HS-27A (cell line): ENCODE measurements at regions not wholly inside any gene's neighbourhood (a gene's known extent, or its start where the extent isn't known, plus 50 kb on each side); places are given as distances from the start of the nearest gene placed in this dataset.

ENCODE experiments used
- DNase-seq: peaks from one replicate; pipeline ENCODE4 v3.0.0-alpha.2; 2012; ENCODE audit warnings: low read depth, missing footprints

- DNase-seq, result no peak
Measured at GRCh38 chr11:97289823-97290222, 900.0 kb downstream of the JRKL start.

- no peak for DNase-seq
Measured at GRCh38 chr11:97290464-97291041, 900.7 kb downstream of the JRKL start.

GRCh38 chr11:97296301-97296700, 906.5 kb downstream of the JRKL start:
- DNase-seq, result no peak

- no peak for DNase-seq
Measured at GRCh38 chr11:97309291-97309690, 919.5 kb downstream of the JRKL start.

DNA sequence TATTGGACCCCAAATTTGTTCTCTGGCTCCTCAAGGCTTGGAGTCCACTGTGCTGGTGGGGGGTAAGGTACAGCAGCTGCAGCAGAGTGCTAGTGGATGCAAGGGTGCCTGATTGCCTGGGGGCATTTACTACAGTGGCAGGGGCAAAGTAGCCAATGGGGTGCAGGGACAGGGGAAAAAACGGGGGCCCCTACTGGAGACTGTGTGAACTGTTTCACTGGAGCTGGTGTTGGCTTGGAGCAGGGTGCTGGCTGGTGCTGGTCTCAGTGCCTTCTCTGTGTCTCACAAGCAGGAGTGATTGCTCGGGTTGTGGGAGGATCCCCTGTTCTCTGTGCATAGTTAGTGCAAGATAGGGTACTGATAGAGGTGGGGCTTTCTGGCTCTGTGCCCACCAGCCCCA, 935.9 kb downstream of the JRKL start:
- no peak for DNase-seq

DNA sequence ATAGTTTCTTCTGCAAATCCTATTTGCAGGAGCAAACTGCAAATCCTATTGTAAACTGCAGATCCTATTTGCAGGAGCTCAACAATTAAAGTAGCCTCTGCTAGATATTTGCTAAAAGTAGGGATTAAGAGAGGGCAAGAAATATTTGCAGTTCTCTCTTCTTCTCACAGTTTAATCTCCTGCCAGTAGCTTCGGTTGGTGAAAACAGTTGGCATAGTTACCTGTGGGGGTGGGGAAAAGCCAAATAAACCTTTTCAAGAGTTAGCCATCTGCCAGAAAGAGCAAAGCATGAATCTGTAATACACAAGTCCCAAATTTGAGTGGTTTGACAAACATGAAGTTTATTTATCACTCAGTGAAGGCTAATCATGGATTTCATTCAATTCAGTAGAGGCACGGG, 942.5 kb downstream of the JRKL start:
- no peak for DNase-seq

GRCh38 chr11:97336064-97336463, 946.3 kb downstream of the JRKL start:
- no peak for DNase-seq

DNA sequence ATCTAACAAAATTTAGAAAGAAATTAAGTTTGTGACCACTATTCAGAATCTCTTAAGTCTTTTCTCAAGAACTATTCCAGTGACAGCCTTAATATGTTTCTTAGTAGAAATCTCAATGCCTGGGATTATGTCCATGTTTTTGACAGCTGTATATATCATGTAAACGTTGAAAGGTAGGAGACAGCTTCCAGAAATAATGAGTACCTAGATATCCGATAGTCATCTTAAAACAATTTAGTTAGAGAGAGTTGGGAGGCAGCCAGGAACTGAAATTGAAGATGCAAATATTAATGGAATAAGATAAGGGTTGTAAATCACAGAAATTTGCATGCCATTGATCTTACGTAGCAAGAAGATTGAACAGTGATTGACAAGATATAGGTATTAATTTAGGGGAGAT, 955.2 kb downstream of the JRKL start:
- no peak for DNase-seq

DNA sequence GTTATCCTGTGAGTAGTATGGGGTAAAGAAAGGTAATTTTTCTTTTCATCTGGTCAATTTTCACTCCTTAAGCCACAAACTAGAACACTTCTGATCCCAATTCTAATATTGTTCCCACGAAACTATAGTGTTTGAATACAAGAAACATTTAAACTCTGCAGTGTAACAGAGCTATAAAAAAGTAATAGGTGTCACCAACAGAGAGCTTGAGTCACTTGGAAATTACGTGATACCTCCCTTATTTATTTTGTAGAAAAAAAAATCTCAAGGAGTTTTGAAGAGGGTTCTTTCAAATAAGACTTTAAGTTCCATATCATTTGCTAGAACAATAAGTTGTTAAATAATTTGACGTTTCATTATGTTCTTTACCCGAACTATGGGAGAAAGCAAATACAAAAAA, 959.4 kb downstream of the JRKL start:
- DNase-seq, result no peak

- DNase-seq, result no peak
Measured at GRCh38 chr11:97351939-97352338, 962.1 kb downstream of the JRKL start.

DNA sequence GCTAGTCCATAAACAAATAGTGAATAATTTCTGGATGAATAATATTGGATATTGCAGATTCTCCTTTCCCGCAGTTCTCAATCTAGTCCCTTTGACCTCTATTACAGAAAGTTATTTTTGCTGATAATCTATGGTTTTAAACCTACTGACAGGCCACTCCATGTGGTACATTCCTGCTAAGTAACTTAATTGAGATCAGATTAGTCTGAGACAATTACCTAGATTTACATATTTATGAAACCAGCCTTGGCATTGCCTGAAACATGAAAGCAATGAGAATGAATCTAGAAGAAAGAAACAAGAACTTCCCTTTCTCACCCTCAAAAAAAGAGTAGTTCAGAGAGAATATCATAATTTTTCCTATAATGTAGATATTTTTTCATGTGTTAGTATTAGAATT, 964.2 kb downstream of the JRKL start:
- DNase-seq, result no peak

DNA sequence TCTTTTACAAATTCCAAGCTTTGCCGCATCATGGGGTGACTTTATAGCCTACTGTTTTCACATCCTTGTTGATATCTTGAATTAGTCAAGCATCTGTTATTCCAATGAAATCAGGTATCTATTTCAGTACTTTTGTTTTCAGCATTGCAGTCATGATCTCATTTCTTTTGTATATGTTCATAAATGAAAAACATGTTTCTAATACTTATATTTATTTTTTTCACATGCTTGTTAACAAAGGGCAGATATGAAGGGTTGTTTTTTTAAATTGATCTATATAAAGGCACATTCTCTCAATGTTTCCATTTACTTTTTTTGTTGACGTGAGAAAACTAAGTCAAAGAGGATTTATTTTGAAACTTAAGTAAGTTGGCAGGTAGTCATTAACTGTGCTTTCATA, 964.8 kb downstream of the JRKL start:
- no peak for DNase-seq

DNA sequence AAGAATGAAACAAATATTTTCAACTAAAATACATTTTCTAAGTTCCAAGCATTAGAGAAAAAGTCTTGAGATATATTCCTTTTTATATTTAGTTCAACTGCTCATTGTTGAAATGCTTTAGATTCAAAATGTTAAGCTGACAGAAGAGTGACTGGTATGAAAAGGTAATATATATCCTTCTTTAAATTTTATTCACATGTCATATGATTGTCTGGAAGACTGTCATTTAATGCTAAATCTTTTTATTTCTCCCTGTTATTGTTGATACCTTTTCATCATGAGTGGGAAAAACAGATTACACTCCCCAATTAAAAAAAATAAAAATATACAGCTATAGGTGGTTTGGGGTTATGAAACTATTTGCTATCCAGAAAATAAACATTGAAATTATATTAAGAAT, 965.4 kb downstream of the JRKL start:
- no peak for DNase-seq

- DNase-seq, result no peak
Measured at GRCh38 chr11:97356144-97356543, 966.3 kb downstream of the JRKL start.

DNA sequence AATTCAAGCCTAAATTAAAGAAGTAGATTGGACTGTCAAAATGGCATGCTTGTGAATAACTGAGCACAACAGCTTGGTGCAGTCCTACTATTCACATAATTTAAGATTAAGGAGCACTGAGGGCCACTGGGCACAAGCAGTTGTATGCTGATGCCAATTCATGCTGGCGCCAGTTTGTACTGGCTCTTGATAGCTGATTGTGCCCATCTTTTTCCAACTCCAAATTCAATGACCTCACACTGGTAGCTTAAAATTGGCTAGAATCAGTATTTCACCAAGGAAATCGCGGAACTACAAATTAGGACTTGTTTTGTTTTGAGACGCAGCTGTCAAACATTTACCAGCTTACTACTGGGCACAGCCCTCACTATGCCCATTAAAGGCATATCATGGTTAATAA, 969.2 kb downstream of the JRKL start:
- DNase-seq, result no peak

DNA sequence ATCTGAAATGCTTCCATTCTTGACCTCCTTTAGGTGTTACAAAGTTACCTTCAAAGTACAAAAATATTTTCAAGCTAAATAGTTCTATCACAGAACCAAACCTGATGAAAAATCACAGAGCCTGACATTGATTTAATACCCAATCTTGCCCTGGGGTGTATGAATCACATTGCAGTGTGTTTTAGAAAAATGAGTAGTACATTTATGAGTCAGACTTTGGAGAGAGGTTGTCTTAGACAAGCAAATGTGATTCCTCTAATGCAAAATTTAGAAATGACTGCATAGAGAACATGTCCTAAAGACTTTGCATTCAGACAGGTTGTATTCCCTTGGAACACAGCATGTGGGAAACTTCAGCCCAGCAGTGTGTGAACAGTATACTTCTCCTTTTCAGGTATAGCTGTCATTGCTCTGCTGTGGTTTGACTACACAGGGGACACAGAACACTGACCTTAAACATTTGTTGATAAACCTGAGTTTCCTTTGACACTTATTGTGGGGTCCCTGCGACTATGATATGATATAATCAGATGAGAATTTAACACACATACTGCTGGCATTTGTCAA, 972.1 kb downstream of the JRKL start:
- DNase-seq, result no peak

GRCh38 chr11:97363331-97363730, 973.5 kb downstream of the JRKL start:
- no peak for DNase-seq

DNA sequence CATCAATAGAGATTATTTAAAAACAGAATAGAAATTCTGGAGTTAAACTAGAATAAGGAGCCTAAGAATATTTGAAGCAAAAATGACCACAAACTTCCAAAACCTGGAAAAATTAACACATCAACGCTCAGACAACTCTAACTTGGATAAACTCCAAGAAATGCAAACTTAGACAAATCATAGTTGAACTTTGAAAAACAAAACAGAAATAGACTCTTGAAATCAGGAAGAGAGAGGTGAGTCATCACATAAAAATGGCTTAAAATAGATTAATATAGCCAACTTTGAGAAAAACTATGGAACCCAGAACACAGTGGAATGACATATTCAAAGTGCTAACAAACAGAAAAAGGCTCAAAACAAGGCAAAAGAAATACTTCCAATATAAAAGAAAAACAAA, 974.2 kb downstream of the JRKL start:
- no peak for DNase-seq

GRCh38 chr11:97367406-97368083, 977.7 kb downstream of the JRKL start:
- no peak for DNase-seq

GRCh38 chr11:97389270-97389669, 999.5 kb downstream of the JRKL start:
- DNase-seq, result no peak

DNA sequence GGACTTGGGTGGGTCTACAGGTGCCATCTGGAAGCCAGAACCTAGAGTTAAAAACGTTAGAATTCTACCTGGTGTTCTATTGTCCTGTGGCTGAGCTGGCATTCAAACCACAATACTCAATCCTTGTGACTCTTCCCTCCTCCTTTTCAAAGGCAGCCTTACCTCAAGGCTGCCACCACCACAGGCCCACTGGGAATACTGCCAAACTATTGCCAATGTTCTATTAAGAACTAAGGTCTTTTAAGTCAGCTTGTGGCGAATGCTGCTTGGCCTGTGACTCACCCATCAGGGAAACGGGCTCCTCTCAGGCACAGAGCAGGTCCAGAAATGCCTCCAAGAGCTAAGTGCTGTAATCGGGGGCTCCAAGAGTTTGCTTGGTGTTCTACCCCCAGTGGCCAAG, 1008.4 kb downstream of the JRKL start:
- no peak for DNase-seq

DNA sequence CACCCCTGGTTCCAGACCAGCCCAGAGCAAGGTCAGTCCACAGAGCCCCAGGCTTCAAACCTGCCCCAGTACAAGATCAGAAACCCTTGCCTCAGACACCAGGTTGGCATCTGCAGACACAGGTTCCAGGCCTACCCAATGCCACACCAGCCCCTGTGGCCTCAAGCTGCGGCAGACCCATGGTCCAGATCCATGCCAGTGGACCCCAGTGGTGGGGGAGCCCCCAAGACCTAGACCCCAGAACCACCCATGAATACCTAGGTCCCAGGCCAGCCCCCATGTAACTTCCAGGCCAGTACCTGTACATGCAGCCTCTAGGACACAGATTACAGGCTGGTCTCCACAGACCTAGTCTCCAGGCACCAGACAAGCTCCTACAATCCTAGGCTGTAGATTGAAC, 1019.3 kb downstream of the JRKL start:
- DNase-seq, result no peak

DNA sequence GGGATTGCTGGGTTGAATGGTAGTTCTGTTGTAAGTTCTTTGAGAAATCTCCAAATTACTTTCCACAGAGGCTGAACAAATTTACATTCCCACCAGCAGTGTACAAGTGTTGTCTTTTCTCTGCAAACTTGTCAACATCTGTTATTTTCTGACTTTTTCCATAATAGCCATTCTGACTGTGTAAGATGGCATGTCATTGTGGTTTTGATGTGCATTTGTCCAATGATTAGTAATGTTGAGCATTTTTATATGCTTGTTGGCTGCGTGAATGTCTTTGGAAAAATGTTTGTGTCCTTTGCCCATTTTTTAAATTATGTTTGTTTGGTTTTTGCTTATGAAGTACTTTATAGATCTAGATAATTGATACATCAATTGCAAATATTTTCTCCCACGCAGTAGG, 1025.0 kb downstream of the JRKL start:
- peak; percentile 19 for DNase-seq

DNA sequence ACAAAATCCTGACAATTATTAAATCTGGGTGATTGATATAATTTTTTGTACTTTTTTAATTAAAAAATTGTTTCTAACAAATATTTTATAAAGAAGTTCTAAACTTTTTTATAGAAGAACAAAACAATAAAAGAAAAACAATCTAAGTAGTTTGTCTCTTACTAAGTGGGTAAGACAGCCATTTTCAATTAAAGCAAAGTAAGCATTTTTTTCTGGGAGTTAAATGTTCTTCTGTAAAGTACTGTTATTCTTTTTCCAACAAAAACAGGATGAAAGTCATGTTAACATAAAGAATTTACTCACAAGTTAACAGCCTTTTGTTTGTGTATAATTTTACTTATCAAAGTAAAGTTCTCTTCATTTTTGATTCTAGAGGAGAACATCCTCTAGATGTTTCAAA, 1029.9 kb downstream of the JRKL start:
- DNase-seq, result no peak
